Upper lobe of left lung (tissue), 4 donors: ENCODE measurements at regions not wholly inside any gene's neighbourhood (a gene's known extent, or its start where the extent isn't known, plus 50 kb on each side); places are given as distances from the start of the nearest gene placed in this dataset.

Experiments used
- CTCF ChIP-seq, 6 experiments: fragments of 450-650 bp in 4 of 6; fragments of 200-600 bp in 2 of 6; sonication (generic) in 2 of 6; IDR thresholded peaks; one replicate each; pipeline ENCODE4 v1.5.1; 2016 to 2019; ENCODE audit warnings: antibody characterized with exemption in 6 of 6
- EP300 ChIP-seq, 4 donors: sonication (generic); formaldehyde crosslinking; IDR thresholded peaks; one replicate each; pipeline ENCODE4 v1.5.1; 2017; ENCODE audit warnings: antibody characterized with exemption in 4 of 4, control low read depth in 2 of 4
- POLR2A ChIP-seq, 4 donors: fragments of 450-650 bp; IDR thresholded peaks; one replicate each; pipeline ENCODE4 v1.5.1; 2016 to 2017; ENCODE audit warnings: antibody characterized with exemption in 4 of 4, mild to moderate bottlenecking in 2 of 4

GRCh38 chr12:30067146-30067545, 283.4 kb upstream of the TMTC1 start:
- TF ChIP-seq CTCF (IDR thresholded peaks at IDR 0.05): no peak
- TF ChIP-seq POLR2A (IDR thresholded peaks at IDR 0.05): no peak
- TF ChIP-seq EP300 (IDR thresholded peaks at IDR 0.05): no peak
